GM12878 (cell line): ENCODE measurements at regions not wholly inside any gene's neighbourhood (a gene's known extent, or its start where the extent isn't known, plus 50 kb on each side); places are given as distances from the start of the nearest gene placed in this dataset.

Experiments used
- CBFB ChIP-seq: IDR thresholded peaks from 2 replicates; pipeline ENCODE4 v1.6.1; 2016; ENCODE audit warnings: antibody characterized with exemption, low read depth
- CHD1 ChIP-seq: IDR thresholded peaks from 2 replicates; pipeline ENCODE4 v1.6.1; 2012; ENCODE audit warnings: low read depth, low read length, improper control_type of control experiment
- CREB1 ChIP-seq: IDR thresholded peaks from 2 replicates; pipeline ENCODE4 v1.6.1; 2012; ENCODE audit warnings: low read depth, mild to moderate bottlenecking, inconsistent platforms
- ETV6 ChIP-seq, 2 experiments: fragments of 450-650 bp in 1 of 2; IDR thresholded peaks in 1 of 2; conservative IDR thresholded peaks in 1 of 2; 2 replicates each; pipeline ENCODE4 v1.6.1; 2014; ENCODE audit warnings: antibody characterized with exemption in 1 of 2, borderline replicate concordance in 1 of 2, low read depth in 1 of 2, mild to moderate bottlenecking in 1 of 2, moderate library complexity in 1 of 2
- IKZF1 ChIP-seq: fragments of 450-650 bp; conservative IDR thresholded peaks from 2 replicates; pipeline ENCODE4 v1.6.1; 2017; ENCODE audit warnings: antibody characterized with exemption, mild to moderate bottlenecking
- KDM1A ChIP-seq: fragments of 200-600 bp; sonication (generic); IDR thresholded peaks from 2 replicates; pipeline ENCODE4 v1.6.1; 2016; ENCODE audit warnings: borderline replicate concordance
- MTA3 ChIP-seq: IDR thresholded peaks from 2 replicates; pipeline ENCODE4 v1.6.1; 2012; ENCODE audit warnings: low read length, inconsistent platforms, borderline replicate concordance
- MXI1 ChIP-seq: fragments of 150-350 bp; IDR thresholded peaks from 2 replicates; pipeline ENCODE4 v1.6.1; 2011; ENCODE audit warnings: low read depth, mild to moderate bottlenecking, inconsistent platforms, low read length, improper control_type of control experiment
- POLR2AphosphoS2 ChIP-seq: IDR thresholded peaks from 2 replicates; pipeline ENCODE4 v1.6.1; 2011; ENCODE audit warnings: low read depth, mild to moderate bottlenecking, low read length, improper control_type of control experiment, moderate library complexity
- POU2F2 ChIP-seq: IDR thresholded peaks from 3 replicates; pipeline ENCODE4 v1.6.1; 2011; ENCODE audit warnings: low read depth, mild to moderate bottlenecking, low read length, borderline replicate concordance
- SPI1 ChIP-seq: IDR thresholded peaks from 2 replicates; pipeline ENCODE4 v1.6.1; 2011; ENCODE audit warnings: low read depth, mild to moderate bottlenecking, low read length, moderate library complexity, borderline replicate concordance; ENCODE audit not compliant: insufficient read depth
- SREBF1 ChIP-seq: IDR thresholded peaks from 2 replicates; pipeline ENCODE4 v1.6.1; 2012; ENCODE audit warnings: mild to moderate bottlenecking, low read length
- SUZ12 ChIP-seq: fragments of 200-600 bp; sonication (generic); IDR thresholded peaks from one replicate; pipeline ENCODE4 v1.6.1; 2018; ENCODE audit warnings: antibody characterized with exemption, mild to moderate bottlenecking; ENCODE audit not compliant: unreplicated experiment
- ZBED1 ChIP-seq: IDR thresholded peaks from 2 replicates; pipeline ENCODE4 v1.6.1; 2016; ENCODE audit warnings: borderline replicate concordance
- ZNF217 ChIP-seq: fragments of 450-650 bp; IDR thresholded peaks from 2 replicates; pipeline ENCODE4 v1.6.1; 2017; ENCODE audit warnings: antibody characterized with exemption, mild to moderate bottlenecking
- ZNF622 ChIP-seq: fragments of 450-650 bp; IDR thresholded peaks from 2 replicates; pipeline ENCODE4 v1.6.1; 2017; ENCODE audit warnings: mild to moderate bottlenecking, inconsistent platforms
- ZSCAN29 ChIP-seq: fragments of 450-650 bp; IDR thresholded peaks from 2 replicates; pipeline ENCODE4 v1.6.1; 2017; ENCODE audit warnings: mild to moderate bottlenecking, moderate library complexity
- ZZZ3 ChIP-seq: IDR thresholded peaks from 2 replicates; pipeline ENCODE4 v1.6.1; 2011; ENCODE audit warnings: low read depth; ENCODE audit not compliant: control insufficient read depth, insufficient read length
- TF ChIP-seq, protein P1 (sequence below): fragments of 450-650 bp; IDR thresholded peaks from 2 replicates; pipeline ENCODE4 v1.6.1; 2017; ENCODE audit warnings: mild to moderate bottlenecking, moderate library complexity
- TF ChIP-seq, protein P2 (sequence below): fragments of 450-650 bp; IDR thresholded peaks from 2 replicates; pipeline ENCODE4 v1.6.1; 2017; ENCODE audit warnings: low read depth, mild to moderate bottlenecking, moderate library complexity
- TF ChIP-seq, protein P3 (sequence below), 3 experiments: IDR thresholded peaks in 2 of 3; conservative IDR thresholded peaks in 1 of 3; 2 replicates each; pipeline ENCODE4 v1.5.1; 2011; ENCODE audit warnings: low read depth in 3 of 3, low read length in 3 of 3, mild to moderate bottlenecking in 3 of 3, control low read depth in 2 of 3, moderate library complexity in 2 of 3, inconsistent platforms in 1 of 3, mixed read lengths in 1 of 3; ENCODE audit not compliant: control insufficient read depth in 2 of 3, insufficient read depth in 1 of 3; ENCODE audit errors: extremely low read depth in 1 of 3
- TF ChIP-seq, protein P4 (sequence below): IDR thresholded peaks from 2 replicates; pipeline ENCODE4 v1.6.1; 2011; ENCODE audit warnings: borderline replicate concordance, low read depth, mild to moderate bottlenecking, moderate library complexity, low read length; ENCODE audit not compliant: insufficient read depth, poor library complexity, severe bottlenecking

DNA sequence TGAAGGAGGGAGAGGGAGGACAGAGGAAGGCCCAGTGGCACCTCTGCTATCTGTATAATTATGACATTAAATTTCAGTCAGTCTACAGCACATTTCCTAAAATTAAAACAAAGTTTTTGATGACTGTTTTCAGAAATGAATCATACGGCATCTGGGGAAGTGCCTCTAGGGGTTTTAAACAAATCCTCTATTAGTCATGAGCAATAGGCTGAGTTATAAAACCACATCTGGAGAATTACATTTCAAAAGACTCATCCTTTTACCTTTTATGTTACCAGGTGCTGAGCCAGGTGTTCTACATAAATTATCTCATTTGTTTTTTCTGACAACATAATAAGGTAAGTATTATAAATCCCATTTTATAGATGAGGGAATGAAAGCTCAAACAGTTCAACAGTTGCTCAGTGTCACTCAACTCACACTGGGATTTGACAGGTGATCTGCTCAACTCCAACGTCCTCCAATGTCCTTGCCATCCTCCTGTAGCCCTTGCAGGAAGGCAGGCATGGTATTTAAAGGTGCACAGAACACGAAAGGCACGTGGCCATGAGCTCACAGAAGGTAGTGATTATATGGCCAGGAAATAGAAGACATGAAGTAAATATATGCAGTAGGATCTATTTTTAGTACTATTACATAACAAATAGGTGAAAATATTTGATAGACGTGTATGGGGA lies 184.2 kb upstream of the MAN1A1 start (continued):
- no peak for TF ChIP-seq ZNF217
- peak; percentile 18; the same call in 1 of the 2 replicates for TF ChIP-seq CREB1
- TF ChIP-seq KDM1A: no peak
- TF ChIP-seq IKZF1: 0 out of 2 replicates have a peak, but pooled peaks have one; percentile 12
- peak in 1 of 2 experiments; percentile 36; a peak in 1 of 4 replicates for TF ChIP-seq ETV6 (conservative IDR thresholded peaks at IDR 0.05 in 1 of 2, IDR thresholded peaks at IDR 0.05 in 1 of 2; ENCODE audit: borderline replicate concordance in 1 of 2, low read depth in 1 of 2)
- TF ChIP-seq ZSCAN29: no peak
- no peak for TF ChIP-seq SREBF1
- no peak for TF ChIP-seq MTA3
- TF ChIP-seq, protein P1, sequence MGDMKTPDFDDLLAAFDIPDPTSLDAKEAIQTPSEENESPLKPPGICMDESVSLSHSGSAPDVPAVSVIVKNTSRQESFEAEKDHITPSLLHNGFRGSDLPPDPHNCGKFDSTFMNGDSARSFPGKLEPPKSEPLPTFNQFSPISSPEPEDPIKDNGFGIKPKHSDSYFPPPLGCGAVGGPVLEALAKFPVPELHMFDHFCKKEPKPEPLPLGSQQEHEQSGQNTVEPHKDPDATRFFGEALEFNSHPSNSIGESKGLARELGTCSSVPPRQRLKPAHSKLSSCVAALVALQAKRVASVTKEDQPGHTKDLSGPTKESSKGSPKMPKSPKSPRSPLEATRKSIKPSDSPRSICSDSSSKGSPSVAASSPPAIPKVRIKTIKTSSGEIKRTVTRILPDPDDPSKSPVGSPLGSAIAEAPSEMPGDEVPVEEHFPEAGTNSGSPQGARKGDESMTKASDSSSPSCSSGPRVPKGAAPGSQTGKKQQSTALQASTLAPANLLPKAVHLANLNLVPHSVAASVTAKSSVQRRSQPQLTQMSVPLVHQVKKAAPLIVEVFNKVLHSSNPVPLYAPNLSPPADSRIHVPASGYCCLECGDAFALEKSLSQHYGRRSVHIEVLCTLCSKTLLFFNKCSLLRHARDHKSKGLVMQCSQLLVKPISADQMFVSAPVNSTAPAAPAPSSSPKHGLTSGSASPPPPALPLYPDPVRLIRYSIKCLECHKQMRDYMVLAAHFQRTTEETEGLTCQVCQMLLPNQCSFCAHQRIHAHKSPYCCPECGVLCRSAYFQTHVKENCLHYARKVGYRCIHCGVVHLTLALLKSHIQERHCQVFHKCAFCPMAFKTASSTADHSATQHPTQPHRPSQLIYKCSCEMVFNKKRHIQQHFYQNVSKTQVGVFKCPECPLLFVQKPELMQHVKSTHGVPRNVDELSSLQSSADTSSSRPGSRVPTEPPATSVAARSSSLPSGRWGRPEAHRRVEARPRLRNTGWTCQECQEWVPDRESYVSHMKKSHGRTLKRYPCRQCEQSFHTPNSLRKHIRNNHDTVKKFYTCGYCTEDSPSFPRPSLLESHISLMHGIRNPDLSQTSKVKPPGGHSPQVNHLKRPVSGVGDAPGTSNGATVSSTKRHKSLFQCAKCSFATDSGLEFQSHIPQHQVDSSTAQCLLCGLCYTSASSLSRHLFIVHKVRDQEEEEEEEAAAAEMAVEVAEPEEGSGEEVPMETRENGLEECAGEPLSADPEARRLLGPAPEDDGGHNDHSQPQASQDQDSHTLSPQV: no peak
- TF ChIP-seq ZNF622: no peak
- TF ChIP-seq, protein P2, sequence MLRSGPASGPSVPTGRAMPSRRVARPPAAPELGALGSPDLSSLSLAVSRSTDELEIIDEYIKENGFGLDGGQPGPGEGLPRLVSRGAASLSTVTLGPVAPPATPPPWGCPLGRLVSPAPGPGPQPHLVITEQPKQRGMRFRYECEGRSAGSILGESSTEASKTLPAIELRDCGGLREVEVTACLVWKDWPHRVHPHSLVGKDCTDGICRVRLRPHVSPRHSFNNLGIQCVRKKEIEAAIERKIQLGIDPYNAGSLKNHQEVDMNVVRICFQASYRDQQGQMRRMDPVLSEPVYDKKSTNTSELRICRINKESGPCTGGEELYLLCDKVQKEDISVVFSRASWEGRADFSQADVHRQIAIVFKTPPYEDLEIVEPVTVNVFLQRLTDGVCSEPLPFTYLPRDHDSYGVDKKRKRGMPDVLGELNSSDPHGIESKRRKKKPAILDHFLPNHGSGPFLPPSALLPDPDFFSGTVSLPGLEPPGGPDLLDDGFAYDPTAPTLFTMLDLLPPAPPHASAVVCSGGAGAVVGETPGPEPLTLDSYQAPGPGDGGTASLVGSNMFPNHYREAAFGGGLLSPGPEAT: no peak; the same call in 1 of the 2 replicates
- TF ChIP-seq CHD1: no peak
- no peak for TF ChIP-seq SUZ12
- peak; percentile 22; the same call in 1 of the 2 replicates for TF ChIP-seq SPI1
- TF ChIP-seq, protein P3, sequence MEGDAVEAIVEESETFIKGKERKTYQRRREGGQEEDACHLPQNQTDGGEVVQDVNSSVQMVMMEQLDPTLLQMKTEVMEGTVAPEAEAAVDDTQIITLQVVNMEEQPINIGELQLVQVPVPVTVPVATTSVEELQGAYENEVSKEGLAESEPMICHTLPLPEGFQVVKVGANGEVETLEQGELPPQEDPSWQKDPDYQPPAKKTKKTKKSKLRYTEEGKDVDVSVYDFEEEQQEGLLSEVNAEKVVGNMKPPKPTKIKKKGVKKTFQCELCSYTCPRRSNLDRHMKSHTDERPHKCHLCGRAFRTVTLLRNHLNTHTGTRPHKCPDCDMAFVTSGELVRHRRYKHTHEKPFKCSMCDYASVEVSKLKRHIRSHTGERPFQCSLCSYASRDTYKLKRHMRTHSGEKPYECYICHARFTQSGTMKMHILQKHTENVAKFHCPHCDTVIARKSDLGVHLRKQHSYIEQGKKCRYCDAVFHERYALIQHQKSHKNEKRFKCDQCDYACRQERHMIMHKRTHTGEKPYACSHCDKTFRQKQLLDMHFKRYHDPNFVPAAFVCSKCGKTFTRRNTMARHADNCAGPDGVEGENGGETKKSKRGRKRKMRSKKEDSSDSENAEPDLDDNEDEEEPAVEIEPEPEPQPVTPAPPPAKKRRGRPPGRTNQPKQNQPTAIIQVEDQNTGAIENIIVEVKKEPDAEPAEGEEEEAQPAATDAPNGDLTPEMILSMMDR (IDR thresholded peaks at IDR 0.05 in 2 of 3, conservative IDR thresholded peaks at IDR 0.05 in 1 of 3; ENCODE audit: control insufficient read depth in 2 of 3, extremely low read depth in 1 of 3, insufficient read depth in 1 of 3, low read depth in 3 of 3, low read length in 3 of 3): no peak
- TF ChIP-seq ZZZ3: no peak
- TF ChIP-seq POU2F2: 0 out of 3 replicates have a peak, but pooled peaks have one; percentile 20
- no peak for TF ChIP-seq CBFB
- TF ChIP-seq MXI1: no peak
- TF ChIP-seq POLR2AphosphoS2: no peak
- no peak for TF ChIP-seq ZBED1
- TF ChIP-seq, protein P4, sequence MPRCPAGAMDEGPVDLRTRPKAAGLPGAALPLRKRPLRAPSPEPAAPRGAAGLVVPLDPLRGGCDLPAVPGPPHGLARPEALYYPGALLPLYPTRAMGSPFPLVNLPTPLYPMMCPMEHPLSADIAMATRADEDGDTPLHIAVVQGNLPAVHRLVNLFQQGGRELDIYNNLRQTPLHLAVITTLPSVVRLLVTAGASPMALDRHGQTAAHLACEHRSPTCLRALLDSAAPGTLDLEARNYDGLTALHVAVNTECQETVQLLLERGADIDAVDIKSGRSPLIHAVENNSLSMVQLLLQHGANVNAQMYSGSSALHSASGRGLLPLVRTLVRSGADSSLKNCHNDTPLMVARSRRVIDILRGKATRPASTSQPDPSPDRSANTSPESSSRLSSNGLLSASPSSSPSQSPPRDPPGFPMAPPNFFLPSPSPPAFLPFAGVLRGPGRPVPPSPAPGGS: no peak
